ENCODE measurements at regions not wholly inside any gene's neighbourhood (a gene's known extent, or its start where the extent isn't known, plus 50 kb on each side); places are given as distances from the start of the nearest gene placed in this dataset.

GRCh38 chr15:97030251-97030650, 699.8 kb downstream of the NR2F2 start:
- H3K4me1 Mint-ChIP-seq = no peaks in the 10 kb centered on the region
- H3K9me3 Mint-ChIP-seq = peaks cover 5 to 8% of the 10 kb centered on the region in 2 donors
- H3K27ac Mint-ChIP-seq = no peak overlapping the region
- DNase-seq (no peak), ATAC-seq (replicated peaks) (no peak)
- H3K4me3 Mint-ChIP-seq = no peak overlapping the region
- H3K36me3 Mint-ChIP-seq = no peaks in the 10 kb centered on the region
- no peaks in the 10 kb centered on the region for H3K27me3 Mint-ChIP-seq

GRCh38 chr15:97036301-97036700, 705.8 kb downstream of the NR2F2 start:
- DNase-seq = no peak
- ATAC-seq (replicated peaks) = no peak
- Mint-ChIP-seq H3K9me3 (peaks cover 0 to 5% of the 10 kb centered on the region in 2 donors), H3K4me3 (no peak overlapping the region), H3K4me1 (no peaks in the 10 kb centered on the region), H3K36me3 (no peaks in the 10 kb centered on the region), H3K27me3 (no peaks in the 10 kb centered on the region), H3K27ac (no peak overlapping the region)

GRCh38 chr15:97037080-97037479, 706.6 kb downstream of the NR2F2 start:
- Mint-ChIP-seq H3K4me3 (no peak overlapping the region), H3K36me3 (no peaks in the 10 kb centered on the region), H3K27ac (no peak overlapping the region), H3K9me3 (peaks cover 0 to 5% of the 10 kb centered on the region in 2 donors), H3K27me3 (no peaks in the 10 kb centered on the region), H3K4me1 (no peaks in the 10 kb centered on the region)
- DNase-seq = no peak
- no peak for ATAC-seq (replicated peaks)

GRCh38 chr15:97045666-97046421, 715.3 kb downstream of the NR2F2 start:
- H3K9me3 Mint-ChIP-seq = peaks cover 3 to 5% of the 10 kb centered on the region in 2 donors
- no peak for ATAC-seq (replicated peaks)
- H3K36me3 Mint-ChIP-seq = no peaks in the 10 kb centered on the region
- H3K4me1 Mint-ChIP-seq = no peaks in the 10 kb centered on the region
- H3K27me3 Mint-ChIP-seq = no peaks in the 10 kb centered on the region
- H3K4me3 Mint-ChIP-seq = no peak overlapping the region
- DNase-seq = no peak
- no peak overlapping the region for H3K27ac Mint-ChIP-seq

- ATAC-seq (replicated peaks) (no peak), DNase-seq (no peak)
- no peak overlapping the region for H3K27ac Mint-ChIP-seq
- peaks cover 5 to 9% of the 10 kb centered on the region in 2 donors for H3K9me3 Mint-ChIP-seq
- H3K27me3 Mint-ChIP-seq = no peaks in the 10 kb centered on the region
- H3K4me3 Mint-ChIP-seq = no peak overlapping the region
- H3K4me1 Mint-ChIP-seq = no peaks in the 10 kb centered on the region
- no peaks in the 10 kb centered on the region for H3K36me3 Mint-ChIP-seq
Observed at GRCh38 chr15:97052513-97052912, 722.0 kb downstream of the NR2F2 start.

- H3K27ac Mint-ChIP-seq = no peak overlapping the region
- ATAC-seq (replicated peaks) (no peak), DNase-seq (no peak)
- no peaks in the 10 kb centered on the region for H3K27me3 Mint-ChIP-seq
- H3K4me3 Mint-ChIP-seq = no peak overlapping the region
- no peaks in the 10 kb centered on the region for H3K4me1 Mint-ChIP-seq
- H3K9me3 Mint-ChIP-seq = peaks cover 5 to 9% of the 10 kb centered on the region in 2 donors
- H3K36me3 Mint-ChIP-seq = no peaks in the 10 kb centered on the region
Observed at GRCh38 chr15:97053635-97054034, 723.1 kb downstream of the NR2F2 start.

- Mint-ChIP-seq H3K36me3 (no peaks in the 10 kb centered on the region), H3K4me1 (no peaks in the 10 kb centered on the region), H3K4me3 (no peak overlapping the region), H3K27ac (no peak overlapping the region), H3K9me3 (no peaks in the 10 kb centered on the region), H3K27me3 (no peaks in the 10 kb centered on the region)
- DNase-seq = no peak
- ATAC-seq (replicated peaks) = no peak
Observed at GRCh38 chr15:97057503-97057902, 727.0 kb downstream of the NR2F2 start.

- Mint-ChIP-seq H3K4me3 (no peak overlapping the region), H3K36me3 (no peaks in the 10 kb centered on the region), H3K27me3 (no peaks in the 10 kb centered on the region), H3K27ac (no peak overlapping the region), H3K9me3 (peaks cover 0 to 4% of the 10 kb centered on the region in 2 donors), H3K4me1 (no peaks in the 10 kb centered on the region)
- ATAC-seq (replicated peaks) = no peak
- DNase-seq = no peak
Observed at GRCh38 chr15:97059281-97059680, 728.8 kb downstream of the NR2F2 start.

GRCh38 chr15:97061392-97061791, 730.9 kb downstream of the NR2F2 start:
- Mint-ChIP-seq H3K4me3 (no peak overlapping the region), H3K27ac (no peak overlapping the region), H3K9me3 (peaks cover 0 to 4% of the 10 kb centered on the region in 2 donors), H3K36me3 (no peaks in the 10 kb centered on the region), H3K4me1 (no peaks in the 10 kb centered on the region), H3K27me3 (no peaks in the 10 kb centered on the region)
- DNase-seq = no peak
- ATAC-seq (replicated peaks) = no peak

GRCh38 chr15:97071668-97072067, 741.2 kb downstream of the NR2F2 start:
- no peak for DNase-seq
- H3K36me3 Mint-ChIP-seq = no peaks in the 10 kb centered on the region

GRCh38 chr15:97072545-97072944, 742.0 kb downstream of the NR2F2 start:
- Mint-ChIP-seq H3K4me3 (no peak overlapping the region), H3K27me3 (no peaks in the 10 kb centered on the region), H3K27ac (no peak overlapping the region), H3K4me1 (no peaks in the 10 kb centered on the region), H3K36me3 (no peaks in the 10 kb centered on the region), H3K9me3 (peaks cover 3 to 6% of the 10 kb centered on the region in 2 donors)
- ATAC-seq (replicated peaks) = no peak
- DNase-seq = no peak

More at GRCh38 chr15:97071668-97072067, 741.2 kb downstream of the NR2F2 start:
- no peaks in the 10 kb centered on the region for H3K27me3 Mint-ChIP-seq
- H3K4me1 Mint-ChIP-seq = no peaks in the 10 kb centered on the region
- H3K9me3 Mint-ChIP-seq = peaks cover 3 to 6% of the 10 kb centered on the region in 2 donors
- no peak for ATAC-seq (replicated peaks)
- H3K27ac Mint-ChIP-seq = no peak overlapping the region
- H3K4me3 Mint-ChIP-seq = no peak overlapping the region

GRCh38 chr15:97076011-97076410, 745.5 kb downstream of the NR2F2 start:
- Mint-ChIP-seq H3K4me3 (no peak overlapping the region), H3K27ac (no peak overlapping the region), H3K36me3 (no peaks in the 10 kb centered on the region), H3K9me3 (peaks cover 0 to 5% of the 10 kb centered on the region in 2 donors), H3K27me3 (no peaks in the 10 kb centered on the region), H3K4me1 (no peaks in the 10 kb centered on the region)
- ATAC-seq (replicated peaks) (no peak), DNase-seq (no peak)

GRCh38 chr15:97077975-97078374, 747.5 kb downstream of the NR2F2 start:
- DNase-seq (no peak), ATAC-seq (replicated peaks) (no peak)
- no peak overlapping the region for H3K27ac Mint-ChIP-seq
- no peaks in the 10 kb centered on the region for H3K27me3 Mint-ChIP-seq
- H3K9me3 Mint-ChIP-seq = peaks cover 0 to 3% of the 10 kb centered on the region in 2 donors
- no peaks in the 10 kb centered on the region for H3K36me3 Mint-ChIP-seq
- no peak overlapping the region for H3K4me3 Mint-ChIP-seq
- H3K4me1 Mint-ChIP-seq = no peaks in the 10 kb centered on the region

GRCh38 chr15:97078591-97078990, 748.1 kb downstream of the NR2F2 start:
- H3K27me3 Mint-ChIP-seq = no peaks in the 10 kb centered on the region
- DNase-seq = no peak
- peaks cover 0 to 3% of the 10 kb centered on the region in 2 donors for H3K9me3 Mint-ChIP-seq
- ATAC-seq (replicated peaks) = no peak
- H3K4me1 Mint-ChIP-seq = no peaks in the 10 kb centered on the region
- no peaks in the 10 kb centered on the region for H3K36me3 Mint-ChIP-seq
- H3K27ac Mint-ChIP-seq = no peak overlapping the region
- no peak overlapping the region for H3K4me3 Mint-ChIP-seq

GRCh38 chr15:97081666-97082226, 751.2 kb downstream of the NR2F2 start:
- Mint-ChIP-seq H3K27ac (no peak overlapping the region), H3K4me3 (no peak overlapping the region), H3K9me3 (peaks cover 0 to 7% of the 10 kb centered on the region in 2 donors), H3K4me1 (no peaks in the 10 kb centered on the region), H3K27me3 (no peaks in the 10 kb centered on the region), H3K36me3 (no peaks in the 10 kb centered on the region)
- ATAC-seq (replicated peaks) (no peak), DNase-seq (no peak)

Measured in stimulated activated naive B cell treated with anti-CD40 and anti-IgM and Interleukin-4, amounts not matched to agents 10 μg/mL and 1 μg/mL and 100 μg/mL, for 72 hours (primary cell).